SK-N-SH (cell line): ENCODE measurements at regions not wholly inside any gene's neighbourhood (a gene's known extent, or its start where the extent isn't known, plus 50 kb on each side); places are given as distances from the start of the nearest gene placed in this dataset.

Experiments
- CTCF ChIA-PET: fragments of 300-600, 350-600 bp; formaldehyde crosslinking; extraction: SDS; loops from one replicate; lab custom pipeline; 2021; lab: Yijun Ruan, JAX
- POLR2A ChIA-PET: fragments of 350-600 bp; sonication (Branson Sonifier 250); formaldehyde crosslinking; extraction: SDS; loops from one replicate; lab custom pipeline; 2020; ENCODE audit warnings: antibody characterized with exemption, inconsistent platforms; lab: Yijun Ruan, JAX
- DNase-seq: peaks from one replicate; pipeline ENCODE4 v3.0.0; 2012
- H2AFZ ChIP-seq: fragments of 200-600 bp; sonication (generic); 2 replicates; pipeline ENCODE4 v1.8.1; 2016; ENCODE audit warnings: antibody characterized with exemption, mild to moderate bottlenecking, low read depth
- H3F3A ChIP-seq: fragments of 200-600 bp; sonication (generic); replicated peaks from 2 replicates; pipeline ENCODE3; 2016; ENCODE audit warnings: antibody characterized with exemption, mild to moderate bottlenecking; ENCODE audit not compliant: insufficient read depth
- H3K27ac ChIP-seq, 2 experiments: fragments of 200-500 bp in 1 of 2; fragments of 200-600 bp in 1 of 2; sonication (Bioruptor generic) in 1 of 2; sonication (generic), shearing (Covaris generic) in 1 of 2; 2 replicates each; pipeline versions ENCODE4 v1.5.1 to v1.6.1; 2014 to 2016; ENCODE audit warnings: low read depth in 2 of 2, inconsistent platforms in 1 of 2, low read length in 1 of 2, mild to moderate bottlenecking in 1 of 2, mixed read lengths in 1 of 2
- H3K27me3 ChIP-seq: fragments of 200-600 bp; sonication (generic), shearing (Covaris generic); 2 replicates; pipeline ENCODE4 v1.6.1; 2016; ENCODE audit warnings: mixed run types; ENCODE audit not compliant: insufficient read depth
- H3K36me3 ChIP-seq, 2 experiments: fragments of 200-500 bp in 1 of 2; fragments of 200-600 bp in 1 of 2; sonication (Bioruptor generic) in 1 of 2; sonication (generic) in 1 of 2; replicated peaks in 1 of 2; 2 replicates each; pipeline versions ENCODE3 to v1.5.1; 2014 to 2016; ENCODE audit warnings: low read length in 1 of 2, mild to moderate bottlenecking in 1 of 2; ENCODE audit not compliant: insufficient read depth in 2 of 2, control insufficient read depth in 1 of 2
- H3K4me1 ChIP-seq, 2 experiments: fragments of 200-500 bp in 1 of 2; fragments of 200-600 bp in 1 of 2; sonication (Bioruptor generic) in 1 of 2; sonication (generic), shearing (Covaris generic) in 1 of 2; 2 replicates each; pipeline versions ENCODE4 v1.5.1 to v1.6.1; 2014 to 2016; ENCODE audit warnings: low read depth in 1 of 2, low read length in 1 of 2, mixed run types in 1 of 2; ENCODE audit not compliant: insufficient read depth in 2 of 2, control insufficient read depth in 1 of 2
- H3K4me2 ChIP-seq: fragments of 200-600 bp; sonication (generic), shearing (Covaris generic); 2 replicates; pipeline ENCODE4 v1.6.1; 2017; ENCODE audit warnings: mixed run types
- H3K4me3 ChIP-seq, 2 experiments: fragments of 200-500 bp in 1 of 2; fragments of 200-600 bp in 1 of 2; sonication (Bioruptor generic) in 1 of 2; sonication (generic), shearing (Covaris generic) in 1 of 2; 2 replicates each; pipeline versions ENCODE4 v1.5.1 to v1.8.1; 2014 to 2016; ENCODE audit warnings: low read depth in 2 of 2, inconsistent platforms in 1 of 2, low read length in 1 of 2, mild to moderate bottlenecking in 1 of 2, mixed read lengths in 1 of 2, moderate library complexity in 1 of 2
- H3K79me2 ChIP-seq: fragments of 200-600 bp; sonication (generic); 2 replicates; pipeline ENCODE4 v1.8.1; 2017; ENCODE audit warnings: mild to moderate bottlenecking; ENCODE audit not compliant: insufficient read depth
- H3K9ac ChIP-seq: fragments of 200-600 bp; sonication (generic); 2 replicates; pipeline ENCODE4 v1.6.1; 2017; ENCODE audit warnings: mixed run types
- H3K9me2 ChIP-seq: fragments of 200-600 bp; sonication (generic); 2 replicates; pipeline ENCODE4 v1.6.1; 2017; ENCODE audit warnings: mixed run types
- H3K9me3 ChIP-seq: fragments of 200-600 bp; sonication (generic); 2 replicates; pipeline ENCODE4 v1.6.1; 2017; ENCODE audit warnings: mixed run types, mild to moderate bottlenecking, moderate library complexity
- H4K20me1 ChIP-seq: fragments of 200-600 bp; sonication (generic); 2 replicates; pipeline ENCODE4 v1.6.1; 2017; ENCODE audit warnings: mild to moderate bottlenecking, mixed run types; ENCODE audit not compliant: insufficient read depth
- CHD2 ChIP-seq: fragments of 150-350 bp; IDR thresholded peaks from 2 replicates; pipeline ENCODE4 v1.6.1; 2018; ENCODE audit warnings: low read length; ENCODE audit not compliant: partially characterized antibody
- CTCF ChIP-seq: fragments of 200-600 bp; sonication (generic); IDR thresholded peaks from 2 replicates; pipeline ENCODE4 v1.6.1; 2017; ENCODE audit warnings: antibody characterized with exemption, mild to moderate bottlenecking, moderate library complexity
- EZH2phosphoT487 ChIP-seq: fragments of 200-600 bp; sonication (generic); IDR thresholded peaks from 2 replicates; pipeline ENCODE4 v1.6.1; 2017; ENCODE audit warnings: low read depth, mixed run types, mild to moderate bottlenecking, antibody characterized with exemption, moderate library complexity, borderline replicate concordance
- FOXJ3 ChIP-seq: sonication (generic); formaldehyde crosslinking; IDR thresholded peaks from 2 replicates; pipeline ENCODE4 v1.5.1; 2020; ENCODE audit warnings: mild to moderate bottlenecking, missing genetic modification reagents
- IRF3 ChIP-seq: fragments of 150-350 bp; IDR thresholded peaks from 2 replicates; pipeline ENCODE4 v1.6.1; 2016; ENCODE audit warnings: mild to moderate bottlenecking, low read depth, low read length
- MXI1 ChIP-seq: IDR thresholded peaks from 2 replicates; pipeline ENCODE4 v1.6.1; 2012; ENCODE audit warnings: mild to moderate bottlenecking, low read depth, low read length, improper control_type of control experiment
- NFIC ChIP-seq: IDR thresholded peaks from 2 replicates; pipeline ENCODE4 v1.4.0; 2012; ENCODE audit warnings: borderline replicate concordance
- NRF1 ChIP-seq: IDR thresholded peaks from 2 replicates; pipeline ENCODE4 v1.6.1; 2012; ENCODE audit warnings: low read depth, mild to moderate bottlenecking, low read length
- PBX3 ChIP-seq: IDR thresholded peaks from 2 replicates; pipeline ENCODE4; 2012
- RAD21 ChIP-seq: IDR thresholded peaks from 2 replicates; pipeline ENCODE4 v1.6.1; 2012; ENCODE audit warnings: mild to moderate bottlenecking, low read length
- RCOR1 ChIP-seq: fragments of 150-350 bp; IDR thresholded peaks from 2 replicates; pipeline ENCODE4 v1.6.1; 2017; ENCODE audit warnings: antibody characterized with exemption, low read length
- RFX5 ChIP-seq: IDR thresholded peaks from 2 replicates; pipeline ENCODE4 v1.6.1; 2012; ENCODE audit warnings: mild to moderate bottlenecking, improper control_type of control experiment, low read length
- RXRA ChIP-seq: IDR thresholded peaks from 2 replicates; pipeline ENCODE4 v1.4.0; 2012; ENCODE audit warnings: low read depth, mild to moderate bottlenecking, borderline replicate concordance
- SMC3 ChIP-seq: IDR thresholded peaks from 2 replicates; pipeline ENCODE4 v1.6.1; 2012; ENCODE audit warnings: low read depth, low read length, improper control_type of control experiment
- TAF1 ChIP-seq: IDR thresholded peaks from 2 replicates; pipeline ENCODE4 v1.6.1; 2012; ENCODE audit warnings: low read depth, mild to moderate bottlenecking, low read length, moderate library complexity, borderline replicate concordance
- TEAD4 ChIP-seq: IDR thresholded peaks from 2 replicates; pipeline ENCODE4 v1.4.0; 2012; ENCODE audit warnings: mild to moderate bottlenecking, borderline replicate concordance; ENCODE audit not compliant: insufficient read depth
- YY1 ChIP-seq: IDR thresholded peaks from 2 replicates; pipeline ENCODE4 v1.4.0; 2012; ENCODE audit warnings: low read depth, mild to moderate bottlenecking
- WGBS: methylation state at CpG from one replicate; pipeline ENCODE4 v1.1.6; 2017; ENCODE audit warnings: low lambda C conversion rate; 5-methylcytosine and 5-hydroxymethylcytosine counted together
- TF ChIP-seq, protein P1 (sequence below): IDR thresholded peaks from 2 replicates; pipeline ENCODE4 v1.4.0; 2012; ENCODE audit warnings: low read depth, borderline replicate concordance

DNA sequence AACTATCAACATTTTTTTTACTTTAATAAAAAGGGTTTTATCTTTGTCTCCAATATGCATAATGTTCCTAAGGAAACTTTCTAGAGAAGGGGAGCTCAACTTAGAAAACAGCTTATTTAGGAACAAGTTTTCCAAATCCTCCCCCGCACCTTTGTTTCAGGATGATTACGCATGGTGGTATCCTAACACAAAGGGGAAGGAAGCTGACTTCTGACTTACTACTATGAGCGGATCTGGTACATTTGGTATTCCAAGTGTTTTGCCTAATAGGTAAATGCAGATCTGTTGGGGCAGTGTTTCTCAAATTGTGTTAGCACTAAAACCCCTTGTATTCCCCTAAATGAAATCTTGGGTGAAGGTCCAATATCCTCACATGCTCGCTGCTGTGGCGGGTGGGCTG lies 229.3 kb upstream of the KLF14 start:
- Histone ChIP-seq H3K4me3 (no peak overlapping the region), H3K27ac (peak overlapping the region in 1 of 2 experiments; percentile 100; a peak in 1 of 4 replicates), H2AFZ (no peak overlapping the region), H3K9me2 (no peaks in the 10 kb centered on the region), H3K36me3 (peaks cover 0 to 35% of the 10 kb centered on the region in 2 experiments), H3K4me2 (no peak overlapping the region; the same call in 1 of the 2 replicates), H4K20me1 (no peaks in the 10 kb centered on the region), H3K9me3 (no peaks in the 10 kb centered on the region), H3K4me1 (peaks cover 2 to 37% of the 10 kb centered on the region in 2 experiments; a peak in 3 of 4 replicates), H3K9ac (no peak overlapping the region), H3K27me3 (no peaks in the 10 kb centered on the region), H3K79me2 (peaks cover 45% of the 10 kb centered on the region), H3F3A (peaks cover 53% of the 10 kb centered on the region)
- no peak for DNase-seq
- ChIA-PET POLR2A (no interaction called here), CTCF (interaction anchor here (0.9 to 4.7 kb wide), 5 partner anchors 19 to 88 kb away, joined by 4 to 21 read pairs (median 9); no protein-coding TSS in a partner anchor)
- TF ChIP-seq YY1 (no peak), TAF1 (no peak)
- WGBS: over 99% methylated on average over 5 of the region's 5 CpGs

DNA sequence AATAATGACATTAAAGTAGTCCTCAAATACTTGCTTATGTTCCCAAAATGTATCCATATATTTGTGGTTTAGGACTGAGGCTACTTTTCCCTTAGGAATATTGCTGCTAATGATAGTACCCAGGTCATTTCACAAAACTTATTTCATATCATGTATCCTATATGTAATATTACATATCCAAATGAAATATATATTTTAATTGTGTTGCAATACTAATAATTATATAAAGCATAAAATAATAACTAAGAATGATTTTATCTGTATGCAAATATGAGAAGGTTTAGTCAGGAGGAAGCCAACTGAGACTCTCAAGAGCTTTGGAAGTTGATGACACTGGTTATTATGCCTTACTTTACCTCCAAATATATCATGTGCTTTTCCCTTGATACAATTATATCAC lies 231.5 kb upstream of the KLF14 start:
- no peak for DNase-seq
- POLR2A ChIA-PET: no interaction called here
- Histone ChIP-seq H3F3A (peaks cover 38% of the 10 kb centered on the region), H3K9me3 (no peaks in the 10 kb centered on the region), H3K9me2 (no peaks in the 10 kb centered on the region), H3K9ac (no peak overlapping the region), H3K4me2 (no peak overlapping the region), H3K27ac (no peak overlapping the region), H3K27me3 (no peaks in the 10 kb centered on the region), H3K4me3 (no peak overlapping the region), H2AFZ (no peak overlapping the region), H3K36me3 (peaks cover 0 to 33% of the 10 kb centered on the region in 2 experiments), H3K79me2 (peaks cover 38% of the 10 kb centered on the region), H4K20me1 (no peaks in the 10 kb centered on the region), H3K4me1 (peaks cover 2 to 39% of the 10 kb centered on the region in 2 experiments; a peak in 3 of 4 replicates)
- CTCF ChIA-PET: interaction anchor here (2.1 to 4.7 kb wide), 3 partner anchors 17 to 69 kb away, joined by 10 to 21 read pairs (median 10); no protein-coding TSS in a partner anchor
- no peak for TF ChIP-seq TEAD4
- no peak for TF ChIP-seq NRF1
- TF ChIP-seq, protein P1, sequence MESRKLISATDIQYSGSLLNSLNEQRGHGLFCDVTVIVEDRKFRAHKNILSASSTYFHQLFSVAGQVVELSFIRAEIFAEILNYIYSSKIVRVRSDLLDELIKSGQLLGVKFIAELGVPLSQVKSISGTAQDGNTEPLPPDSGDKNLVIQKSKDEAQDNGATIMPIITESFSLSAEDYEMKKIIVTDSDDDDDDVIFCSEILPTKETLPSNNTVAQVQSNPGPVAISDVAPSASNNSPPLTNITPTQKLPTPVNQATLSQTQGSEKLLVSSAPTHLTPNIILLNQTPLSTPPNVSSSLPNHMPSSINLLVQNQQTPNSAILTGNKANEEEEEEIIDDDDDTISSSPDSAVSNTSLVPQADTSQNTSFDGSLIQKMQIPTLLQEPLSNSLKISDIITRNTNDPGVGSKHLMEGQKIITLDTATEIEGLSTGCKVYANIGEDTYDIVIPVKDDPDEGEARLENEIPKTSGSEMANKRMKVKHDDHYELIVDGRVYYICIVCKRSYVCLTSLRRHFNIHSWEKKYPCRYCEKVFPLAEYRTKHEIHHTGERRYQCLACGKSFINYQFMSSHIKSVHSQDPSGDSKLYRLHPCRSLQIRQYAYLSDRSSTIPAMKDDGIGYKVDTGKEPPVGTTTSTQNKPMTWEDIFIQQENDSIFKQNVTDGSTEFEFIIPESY: no peak
- no peak for TF ChIP-seq YY1
- TF ChIP-seq EZH2phosphoT487: no peak
- TF ChIP-seq RFX5: no peak
- no peak for TF ChIP-seq IRF3
- no peak for TF ChIP-seq RXRA
- no peak for TF ChIP-seq SMC3
- TF ChIP-seq RCOR1: no peak
- no peak for TF ChIP-seq NFIC
- no peak for TF ChIP-seq CHD2
- TF ChIP-seq FOXJ3 (CRISPR knock-in tag): no peak
- TF ChIP-seq PBX3: no peak
- TF ChIP-seq CTCF: no peak
- TF ChIP-seq RAD21: no peak
- TF ChIP-seq MXI1: no peak
